ENCODE measurements at regions not wholly inside any gene's neighbourhood (a gene's known extent, or its start where the extent isn't known, plus 50 kb on each side); places are given as distances from the start of the nearest gene placed in this dataset.

DNA sequence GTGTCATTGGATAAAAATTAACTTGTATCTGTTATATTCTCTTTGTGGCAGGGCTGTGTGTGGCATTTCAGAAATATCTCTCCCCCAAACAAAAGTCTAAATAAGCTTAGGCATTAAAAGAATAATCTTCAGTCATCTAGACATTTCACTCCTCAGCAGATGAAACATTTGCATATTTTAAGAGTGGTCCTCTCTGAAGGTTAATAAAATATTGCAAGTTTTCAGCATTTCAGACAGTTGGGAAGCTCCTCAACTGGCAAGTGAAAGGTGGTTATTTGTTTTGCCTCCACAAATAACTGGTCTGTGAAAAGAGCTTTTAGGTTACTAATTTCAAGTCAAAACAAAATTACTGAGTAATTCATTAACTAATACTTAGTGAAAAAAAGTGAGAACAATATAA, 462.6 kb downstream of the EPHA4 start:
- Histone ChIP-seq H3K4me1 (ENCODE audit: control insufficient read depth in 2 of 2, insufficient read depth in 2 of 2, low read length in 2 of 2) (no peaks in the 10 kb centered on the region), H3K4me3 (ENCODE audit: low read length) (no peak overlapping the region), H3K27me3 (ENCODE audit: control insufficient read depth in 2 of 2, insufficient read depth in 2 of 2, low read length in 2 of 2) (no peaks in the 10 kb centered on the region), H3K36me3 (ENCODE audit: control insufficient read depth in 2 of 3, insufficient read depth in 3 of 3, low read length in 3 of 3) (no peaks in the 10 kb centered on the region), H3K9me3 (ENCODE audit: control insufficient read depth in 2 of 3, low read length in 3 of 3) (no peaks in the 10 kb centered on the region), H3K27ac (ENCODE audit: low read depth, low read length) (no peak overlapping the region)
- H3K4me3 Mint-ChIP-seq = no peak overlapping the region
- peaks cover 0 to 8% (median 0%) of the 10 kb centered on the region in 11 donors for H3K9me3 Mint-ChIP-seq
- intact Hi-C loops (cut with micrococcal nuclease) = loop anchor here in 1 of 2 donors (10.0 kb wide), 1 partner anchor 465 kb away; the partner anchor contains the start of gene EPHA4
- H3K27me3 Mint-ChIP-seq = peaks cover 0 to 11% (median 5%) of the 10 kb centered on the region in 5 donors
- no peaks in the 10 kb centered on the region for H3K4me1 Mint-ChIP-seq
- H3K36me3 Mint-ChIP-seq = no peaks in the 10 kb centered on the region
- H3K27ac Mint-ChIP-seq = no peak overlapping the region
- ChIA-PET CTCF (no interaction called here), POLR2A (no interaction called here)
- ATAC-seq = no peak
- DNase-seq = no peak

DNA sequence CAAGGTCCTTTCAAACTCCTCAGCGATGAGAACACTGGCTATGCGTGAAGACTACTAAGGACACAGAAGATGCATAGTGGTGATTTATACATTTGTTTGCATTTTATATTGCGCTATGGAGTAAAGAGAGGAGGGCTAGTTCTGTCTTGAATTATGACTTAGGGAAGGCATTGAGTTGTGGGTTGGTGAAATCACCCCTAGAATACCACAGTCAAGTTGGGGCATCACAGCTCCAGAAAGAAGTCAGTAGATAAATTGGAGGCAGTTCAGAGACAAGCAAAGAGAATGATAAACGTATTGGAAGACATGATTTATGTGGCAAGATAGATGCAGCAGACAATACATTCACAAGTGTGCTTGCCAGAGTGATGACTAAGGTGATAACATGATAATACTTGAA, 460.4 kb downstream of the EPHA4 start:
- H3K27me3 Mint-ChIP-seq = peaks cover 0 to 8% (median 4%) of the 10 kb centered on the region in 5 donors
- H3K4me3 Mint-ChIP-seq = no peak overlapping the region
- H3K27me3 ChIP-seq (ENCODE audit: control insufficient read depth in 2 of 2, insufficient read depth in 2 of 2, low read length in 2 of 2) = no peaks in the 10 kb centered on the region
- H3K27ac Mint-ChIP-seq = no peak overlapping the region
- POLR2A ChIA-PET = no interaction called here
- H3K36me3 ChIP-seq (ENCODE audit: control insufficient read depth in 2 of 3, insufficient read depth in 3 of 3, low read length in 3 of 3) = no peaks in the 10 kb centered on the region
- DNase-seq (no peak), ATAC-seq (no peak)
- H3K36me3 Mint-ChIP-seq = no peaks in the 10 kb centered on the region
- H3K4me1 ChIP-seq (ENCODE audit: control insufficient read depth in 2 of 2, insufficient read depth in 2 of 2, low read length in 2 of 2) = no peaks in the 10 kb centered on the region
- H3K9me3 ChIP-seq (ENCODE audit: control insufficient read depth in 2 of 3, low read length in 3 of 3) = no peaks in the 10 kb centered on the region
- H3K27ac ChIP-seq (ENCODE audit: low read depth, low read length) = no peak overlapping the region
- CTCF ChIA-PET = no interaction called here
- H3K9me3 Mint-ChIP-seq = peaks cover 0 to 3% (median 0%) of the 10 kb centered on the region in 11 donors
- H3K4me3 ChIP-seq (ENCODE audit: low read length) = no peak overlapping the region
- H3K4me1 Mint-ChIP-seq = no peaks in the 10 kb centered on the region
- intact Hi-C loops (cut with micrococcal nuclease) = no loop called here

- Histone ChIP-seq H3K36me3 (ENCODE audit: control insufficient read depth in 2 of 3, insufficient read depth in 3 of 3, low read length in 3 of 3) (no peaks in the 10 kb centered on the region), H3K9me3 (ENCODE audit: control insufficient read depth in 2 of 3, low read length in 3 of 3) (no peaks in the 10 kb centered on the region), H3K27ac (ENCODE audit: low read depth, low read length) (no peak overlapping the region), H3K27me3 (ENCODE audit: control insufficient read depth in 2 of 2, insufficient read depth in 2 of 2, low read length in 2 of 2) (no peaks in the 10 kb centered on the region), H3K4me1 (ENCODE audit: control insufficient read depth in 2 of 2, insufficient read depth in 2 of 2, low read length in 2 of 2) (no peaks in the 10 kb centered on the region), H3K4me3 (ENCODE audit: low read length) (no peak overlapping the region)
- DNase-seq (no peak), ATAC-seq (no peak)
- no peaks in the 10 kb centered on the region for H3K36me3 Mint-ChIP-seq
- intact Hi-C loops (cut with micrococcal nuclease) = no loop called here
- H3K9me3 Mint-ChIP-seq = peaks cover 0 to 3% (median 0%) of the 10 kb centered on the region in 11 donors
- no peak overlapping the region for H3K27ac Mint-ChIP-seq
- CTCF ChIA-PET = no interaction called here
- no peaks in the 10 kb centered on the region for H3K4me1 Mint-ChIP-seq
- POLR2A ChIA-PET = no interaction called here
- no peak overlapping the region for H3K4me3 Mint-ChIP-seq
- peaks cover 0 to 6% (median 0%) of the 10 kb centered on the region in 5 donors for H3K27me3 Mint-ChIP-seq
Observed at GRCh38 chr2:221112744-221113143, 459.4 kb downstream of the EPHA4 start.

DNA sequence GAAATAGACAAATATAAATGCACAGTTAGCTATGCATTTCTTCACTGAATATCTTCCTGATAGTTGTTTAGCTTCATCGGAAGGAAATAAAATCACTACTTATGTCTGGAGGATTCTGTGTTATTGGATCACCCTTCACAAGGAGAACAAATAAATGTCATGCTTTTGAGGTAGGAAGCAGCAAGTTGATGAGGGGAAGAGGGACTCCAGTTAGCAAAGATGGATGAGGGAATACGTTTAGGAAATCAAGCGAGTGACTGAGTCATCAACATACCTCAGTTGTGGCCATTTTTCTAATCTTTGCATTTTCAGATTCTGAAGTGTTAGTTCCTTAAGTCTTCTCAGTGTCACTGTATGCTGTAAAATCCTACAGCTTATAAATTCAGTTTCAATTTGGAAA, 456.2 kb downstream of the EPHA4 start:
- no peak for DNase-seq
- Histone ChIP-seq H3K4me1 (ENCODE audit: control insufficient read depth in 2 of 2, insufficient read depth in 2 of 2, low read length in 2 of 2) (no peaks in the 10 kb centered on the region), H3K4me3 (ENCODE audit: low read length) (no peak overlapping the region), H3K27ac (ENCODE audit: low read depth, low read length) (no peak overlapping the region), H3K27me3 (ENCODE audit: control insufficient read depth in 2 of 2, insufficient read depth in 2 of 2, low read length in 2 of 2) (no peaks in the 10 kb centered on the region), H3K36me3 (ENCODE audit: control insufficient read depth in 2 of 3, insufficient read depth in 3 of 3, low read length in 3 of 3) (no peaks in the 10 kb centered on the region), H3K9me3 (ENCODE audit: control insufficient read depth in 2 of 3, low read length in 3 of 3) (no peaks in the 10 kb centered on the region)
- ATAC-seq = no peak
- no peaks in the 10 kb centered on the region for H3K36me3 Mint-ChIP-seq
- intact Hi-C loops (cut with micrococcal nuclease) = no loop called here
- POLR2A ChIA-PET = no interaction called here
- H3K27ac Mint-ChIP-seq = no peak overlapping the region
- H3K9me3 Mint-ChIP-seq = no peaks in the 10 kb centered on the region
- CTCF ChIA-PET = no interaction called here
- no peak overlapping the region for H3K4me3 Mint-ChIP-seq
- peaks cover 0 to 14% (median 9%) of the 10 kb centered on the region in 5 donors for H3K27me3 Mint-ChIP-seq
- no peaks in the 10 kb centered on the region for H3K4me1 Mint-ChIP-seq

DNA sequence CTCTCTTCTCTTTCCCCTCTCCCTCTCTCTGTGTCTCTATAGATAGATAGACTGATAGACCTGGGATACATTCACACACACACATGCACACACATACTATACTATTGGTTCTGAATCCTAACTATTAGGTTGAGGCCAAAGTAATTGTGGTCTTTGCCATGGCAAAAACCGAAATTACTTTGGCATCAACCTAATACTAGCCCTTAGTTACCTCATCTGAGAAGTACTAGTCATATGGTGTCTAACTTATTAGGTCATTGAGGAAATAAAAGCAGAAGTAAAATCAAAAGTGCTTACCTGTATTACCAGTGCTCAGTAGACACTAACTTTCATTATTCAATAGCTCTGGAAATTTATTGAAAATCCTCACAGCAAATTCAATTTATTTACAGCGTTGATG, 451.5 kb downstream of the EPHA4 start:
- no peaks in the 10 kb centered on the region for H3K9me3 Mint-ChIP-seq
- POLR2A ChIA-PET = no interaction called here

DNA sequence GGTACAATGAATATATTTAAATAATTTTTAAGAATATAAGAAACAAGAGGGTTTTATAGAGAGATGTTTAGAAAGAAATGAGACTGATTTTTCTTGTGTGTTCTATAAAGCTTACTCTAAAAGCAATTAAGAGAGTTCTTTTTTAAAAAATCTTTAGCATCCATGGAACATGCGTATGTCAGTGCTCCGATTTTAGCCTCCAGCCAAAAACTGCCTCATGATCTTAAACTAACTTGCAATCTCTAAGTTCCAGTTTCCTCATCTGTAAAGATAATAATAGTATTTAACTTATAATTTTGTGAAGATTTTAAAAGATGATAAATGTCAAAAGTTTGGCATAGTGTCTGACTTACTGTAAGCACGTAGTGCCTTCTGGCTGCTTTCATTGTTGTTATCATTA, 448.7 kb downstream of the EPHA4 start:
- no peak overlapping the region for H3K4me3 Mint-ChIP-seq
- no peaks in the 10 kb centered on the region for H3K4me1 Mint-ChIP-seq
- DNase-seq (no peak), ATAC-seq (no peak)
- CTCF ChIA-PET = no interaction called here
- no peak overlapping the region for H3K27ac ChIP-seq (ENCODE audit: low read depth, low read length)
- peaks cover 0 to 10% (median 6%) of the 10 kb centered on the region in 11 donors for H3K9me3 Mint-ChIP-seq
- no peak overlapping the region for H3K4me3 ChIP-seq (ENCODE audit: low read length)
- no peak overlapping the region for H3K27ac Mint-ChIP-seq
- POLR2A ChIA-PET = no interaction called here
- H3K36me3 ChIP-seq (ENCODE audit: control insufficient read depth in 2 of 3, insufficient read depth in 3 of 3, low read length in 3 of 3) = no peaks in the 10 kb centered on the region
- H3K27me3 ChIP-seq (ENCODE audit: control insufficient read depth in 2 of 2, insufficient read depth in 2 of 2, low read length in 2 of 2) = no peaks in the 10 kb centered on the region
- peaks cover 0 to 24% (median 17%) of the 10 kb centered on the region in 5 donors for H3K27me3 Mint-ChIP-seq
- peaks cover 0 to 7% (median 0%) of the 10 kb centered on the region in 3 experiments for H3K9me3 ChIP-seq (ENCODE audit: control insufficient read depth in 2 of 3, low read length in 3 of 3)
- H3K36me3 Mint-ChIP-seq = peaks cover 0 to 6% (median 4%) of the 10 kb centered on the region in 5 donors
- intact Hi-C loops (cut with micrococcal nuclease) = no loop called here
- no peaks in the 10 kb centered on the region for H3K4me1 ChIP-seq (ENCODE audit: control insufficient read depth in 2 of 2, insufficient read depth in 2 of 2, low read length in 2 of 2)

More for the DNA sequence above, 451.5 kb downstream of the EPHA4 start:
- Histone ChIP-seq H3K27me3 (ENCODE audit: control insufficient read depth in 2 of 2, insufficient read depth in 2 of 2, low read length in 2 of 2) (no peaks in the 10 kb centered on the region), H3K9me3 (ENCODE audit: control insufficient read depth in 2 of 3, low read length in 3 of 3) (no peaks in the 10 kb centered on the region), H3K36me3 (ENCODE audit: control insufficient read depth in 2 of 3, insufficient read depth in 3 of 3, low read length in 3 of 3) (no peaks in the 10 kb centered on the region), H3K4me1 (ENCODE audit: control insufficient read depth in 2 of 2, insufficient read depth in 2 of 2, low read length in 2 of 2) (no peaks in the 10 kb centered on the region), H3K4me3 (ENCODE audit: low read length) (no peak overlapping the region), H3K27ac (ENCODE audit: low read depth, low read length) (no peak overlapping the region)
- Mint-ChIP-seq H3K27ac (no peak overlapping the region), H3K4me1 (no peaks in the 10 kb centered on the region), H3K4me3 (no peak overlapping the region), H3K27me3 (peaks cover 0 to 21% (median 12%) of the 10 kb centered on the region in 5 donors), H3K36me3 (no peaks in the 10 kb centered on the region)
- DNase-seq (no peak), ATAC-seq (no peak)
- intact Hi-C loops (cut with micrococcal nuclease) = no loop called here
- CTCF ChIA-PET = no interaction called here

DNA sequence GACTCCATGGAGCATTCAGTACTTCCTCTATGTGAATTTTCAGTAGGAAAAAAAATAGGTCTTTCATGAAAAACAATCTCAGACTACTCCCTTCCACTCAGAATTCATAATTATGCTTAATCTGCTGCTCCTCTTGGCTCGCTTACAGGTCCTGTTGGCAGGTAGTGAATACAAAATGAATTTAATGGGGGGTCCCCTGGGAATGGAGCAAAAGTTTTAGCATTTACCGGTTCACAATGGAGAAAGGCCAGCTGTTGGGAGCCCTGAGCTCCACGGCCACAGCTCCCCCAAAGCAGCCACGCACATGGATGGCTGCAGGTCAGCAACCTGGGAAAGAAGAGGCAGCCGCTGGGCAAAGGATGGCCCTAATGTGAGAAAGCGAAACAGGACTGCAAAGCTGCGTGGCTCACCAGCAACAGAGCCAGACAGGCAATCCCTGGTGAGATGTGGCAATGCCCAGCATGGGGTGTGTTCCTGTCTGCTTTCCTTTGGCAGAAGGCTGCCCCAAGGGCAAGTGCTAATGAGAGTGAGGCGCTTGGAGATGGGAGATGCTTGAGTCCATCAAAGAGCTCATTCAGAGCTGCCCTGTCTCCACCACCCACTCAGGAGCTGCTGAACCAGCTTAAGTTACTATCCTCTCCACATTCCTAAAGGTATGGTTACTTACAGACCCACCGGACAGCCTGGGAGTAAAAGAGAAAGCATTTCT, 447.4 kb downstream of the EPHA4 start:
- DNase-seq = no peak
- Mint-ChIP-seq H3K36me3 (peaks cover 0 to 6% (median 4%) of the 10 kb centered on the region in 5 donors), H3K27me3 (peaks cover 0 to 21% (median 13%) of the 10 kb centered on the region in 5 donors), H3K4me1 (no peaks in the 10 kb centered on the region), H3K27ac (no peak overlapping the region), H3K4me3 (no peak overlapping the region), H3K9me3 (peaks cover 0 to 10% (median 6%) of the 10 kb centered on the region in 11 donors)
- no peak overlapping the region for H3K27ac ChIP-seq (ENCODE audit: low read depth, low read length)
- peaks cover 0 to 7% (median 0%) of the 10 kb centered on the region in 3 experiments for H3K9me3 ChIP-seq (ENCODE audit: control insufficient read depth in 2 of 3, low read length in 3 of 3)
- H3K4me3 ChIP-seq (ENCODE audit: low read length) = no peak overlapping the region
- intact Hi-C loops (cut with micrococcal nuclease) = no loop called here
- no peaks in the 10 kb centered on the region for H3K27me3 ChIP-seq (ENCODE audit: control insufficient read depth in 2 of 2, insufficient read depth in 2 of 2, low read length in 2 of 2)
- POLR2A ChIA-PET = no interaction called here
- CTCF ChIA-PET = no interaction called here
- no peaks in the 10 kb centered on the region for H3K36me3 ChIP-seq (ENCODE audit: control insufficient read depth in 2 of 3, insufficient read depth in 3 of 3, low read length in 3 of 3)
- no peak for ATAC-seq
- H3K4me1 ChIP-seq (ENCODE audit: control insufficient read depth in 2 of 2, insufficient read depth in 2 of 2, low read length in 2 of 2) = no peaks in the 10 kb centered on the region
